Liver (tissue), 8 donors: ENCODE measurements at regions not wholly inside any gene's neighbourhood (a gene's known extent, or its start where the extent isn't known, plus 50 kb on each side); places are given as distances from the start of the nearest gene placed in this dataset.

Experiments used
- DNase-seq: peaks from one replicate; pipeline ENCODE4 v3.0.0-alpha.2; 2017; ENCODE audit warnings: low spot score
- H3K27ac ChIP-seq, 2 donors: one replicate each; pipeline ENCODE4 v1.7.0; 2013; ENCODE audit warnings: inconsistent platforms in 2 of 2, low read length in 2 of 2, control low read depth in 1 of 2, low read depth in 1 of 2, mild to moderate bottlenecking in 1 of 2
- H3K27me3 ChIP-seq, 4 donors: one replicate each; pipeline versions ENCODE4 v1.6.1 to v1.7.0; 2013; ENCODE audit warnings: low read length in 3 of 4, inconsistent platforms in 1 of 4, mild to moderate bottlenecking in 1 of 4, moderate library complexity in 1 of 4; ENCODE audit not compliant: control insufficient read depth in 4 of 4, insufficient read depth in 4 of 4
- H3K36me3 ChIP-seq, 4 donors: one replicate each; pipeline versions ENCODE4 v1.6.1 to v1.7.0; 2013; ENCODE audit warnings: low read length in 3 of 4, mild to moderate bottlenecking in 3 of 4, low read depth in 1 of 4, moderate library complexity in 1 of 4; ENCODE audit not compliant: control insufficient read depth in 4 of 4, insufficient read depth in 3 of 4
- H3K4me1 ChIP-seq, 4 donors: one replicate each; pipeline versions ENCODE4 v1.6.1 to v1.7.0; 2013; ENCODE audit warnings: low read length in 3 of 4, mild to moderate bottlenecking in 3 of 4, moderate library complexity in 1 of 4; ENCODE audit not compliant: control insufficient read depth in 4 of 4, insufficient read depth in 4 of 4
- H3K4me3 ChIP-seq, 3 donors: one replicate each; pipeline versions ENCODE4 v1.6.1 to v1.7.0; 2013; ENCODE audit warnings: low read length in 3 of 3, control low read depth in 1 of 3, low read depth in 1 of 3, mild to moderate bottlenecking in 1 of 3
- H3K9ac ChIP-seq, 2 donors: one replicate each; pipeline ENCODE4 v1.7.0; 2013; ENCODE audit warnings: low read length in 2 of 2, mild to moderate bottlenecking in 2 of 2, moderate library complexity in 2 of 2, control low read depth in 1 of 2, low read depth in 1 of 2
- H3K9me3 ChIP-seq, 4 donors: one replicate each; pipeline versions ENCODE4 v1.6.1 to v1.7.0; 2013; ENCODE audit warnings: low read length in 3 of 4; ENCODE audit not compliant: control insufficient read depth in 4 of 4
- ATF3 ChIP-seq: IDR thresholded peaks from 2 replicates; pipeline ENCODE4 v1.6.1; 2016; ENCODE audit warnings: antibody characterized with exemption
- CTCF ChIP-seq: fragments of 150-350 bp; IDR thresholded peaks from 2 replicates; pipeline ENCODE4 v1.5.1; 2017; ENCODE audit warnings: improper control_type of control experiment, low read depth, low read length; ENCODE audit not compliant: missing input control
- EGR1 ChIP-seq, 2 donors: IDR thresholded peaks; 2 replicates each; pipeline ENCODE4 v1.6.1; 2016 to 2018; ENCODE audit warnings: antibody characterized with exemption in 2 of 2, low read depth in 2 of 2
- FOXA1 ChIP-seq: IDR thresholded peaks from 2 replicates; pipeline ENCODE4 v1.6.1; 2016; ENCODE audit warnings: antibody characterized with exemption
- FOXA2 ChIP-seq: IDR thresholded peaks from 2 replicates; pipeline ENCODE4 v1.6.1; 2016; ENCODE audit warnings: antibody characterized with exemption
- GABPA ChIP-seq, 2 donors: IDR thresholded peaks in 1 of 2; conservative IDR thresholded peaks in 1 of 2; 2 replicates each; pipeline ENCODE4 v1.6.1; 2016; ENCODE audit warnings: antibody characterized with exemption in 2 of 2, mild to moderate bottlenecking in 1 of 2, moderate library complexity in 1 of 2
- HNF4A ChIP-seq, 2 donors: conservative IDR thresholded peaks; 2 replicates each; pipeline ENCODE4 v1.6.1; 2016; ENCODE audit warnings: antibody characterized with exemption in 2 of 2, mild to moderate bottlenecking in 2 of 2
- HNF4G ChIP-seq: IDR thresholded peaks from 2 replicates; pipeline ENCODE4 v1.6.1; 2016; ENCODE audit warnings: antibody characterized with exemption
- JUND ChIP-seq, 2 donors: IDR thresholded peaks; 2 replicates each; pipeline ENCODE4 v1.6.1; 2016; ENCODE audit warnings: antibody characterized with exemption in 2 of 2
- MAX ChIP-seq: IDR thresholded peaks from 2 replicates; pipeline ENCODE4 v1.6.1; 2016; ENCODE audit warnings: antibody characterized with exemption
- NR2F2 ChIP-seq: IDR thresholded peaks from 2 replicates; pipeline ENCODE4 v1.6.1; 2016; ENCODE audit warnings: antibody characterized with exemption
- RAD21 ChIP-seq, 2 donors: IDR thresholded peaks; 2 replicates each; pipeline ENCODE4 v1.6.1; 2016; ENCODE audit warnings: antibody characterized with exemption in 2 of 2, mild to moderate bottlenecking in 2 of 2
- REST ChIP-seq: IDR thresholded peaks from 2 replicates; pipeline ENCODE4 v1.6.1; 2016; ENCODE audit warnings: antibody characterized with exemption, mild to moderate bottlenecking
- RXRA ChIP-seq, 2 donors: IDR thresholded peaks; 2 replicates each; pipeline ENCODE4 v1.6.1; 2017 to 2018; ENCODE audit warnings: antibody characterized with exemption in 2 of 2, mild to moderate bottlenecking in 1 of 2
- SP1 ChIP-seq: IDR thresholded peaks from 2 replicates; pipeline ENCODE4 v1.6.1; 2018; ENCODE audit warnings: antibody characterized with exemption, mild to moderate bottlenecking
- TAF1 ChIP-seq: conservative IDR thresholded peaks from 2 replicates; pipeline ENCODE4 v1.6.1; 2016; ENCODE audit warnings: antibody characterized with exemption, mild to moderate bottlenecking
- YY1 ChIP-seq: IDR thresholded peaks from 2 replicates; pipeline ENCODE4 v1.6.1; 2016; ENCODE audit warnings: antibody characterized with exemption, mild to moderate bottlenecking
- ZBTB33 ChIP-seq: IDR thresholded peaks from 2 replicates; pipeline ENCODE4 v1.6.1; 2016; ENCODE audit warnings: antibody characterized with exemption
- WGBS: extraction: QIAGEN DNeasy Blood & Tissue Kit; methylation state at CpG from one replicate; pipeline ENCODE4 v1.1.7; 2013; 5-methylcytosine and 5-hydroxymethylcytosine counted together
- donor health status: healthy.
- donor health status: healthy.
- donor health status: healthy.
- donor health status: healthy.
- donor health status: healthy.

- 69% methylated on average over 6 of the region's 6 CpGs for WGBS
- peaks cover 0 to 10% (median 6%) of the 10 kb centered on the region in 4 donors for H3K4me1 ChIP-seq
- H3K4me3 ChIP-seq = no peak overlapping the region
- H3K36me3 ChIP-seq = no peaks in the 10 kb centered on the region
- H3K9ac ChIP-seq = no peak overlapping the region
- TF ChIP-seq RAD21 (IDR thresholded peaks at IDR 0.05) = no peak
- no peak for TF ChIP-seq MAX
- no peak for TF ChIP-seq CTCF
- no peak for TF ChIP-seq SP1
- TF ChIP-seq ZBTB33 = no peak
- TF ChIP-seq FOXA1 = no peak
- no peak for TF ChIP-seq HNF4A (conservative IDR thresholded peaks at IDR 0.05)
- no peak for TF ChIP-seq NR2F2
- TF ChIP-seq FOXA2 = no peak
- no peak for TF ChIP-seq EGR1 (IDR thresholded peaks at IDR 0.05; ENCODE audit: low read depth in 2 of 2)
- TF ChIP-seq GABPA (IDR thresholded peaks at IDR 0.05 in 1 of 2, conservative IDR thresholded peaks at IDR 0.05 in 1 of 2) = no peak
- no peak for TF ChIP-seq REST
- no peak for TF ChIP-seq RXRA (IDR thresholded peaks at IDR 0.05)
- TF ChIP-seq TAF1 = no peak
- TF ChIP-seq HNF4G = no peak
- TF ChIP-seq YY1 = no peak
- TF ChIP-seq JUND (IDR thresholded peaks at IDR 0.05) = no peak
- TF ChIP-seq ATF3 = no peak
- no peaks in the 10 kb centered on the region for H3K9me3 ChIP-seq
- DNase-seq = no peak
- no peaks in the 10 kb centered on the region for H3K27me3 ChIP-seq
- no peak overlapping the region for H3K27ac ChIP-seq
These were observed 58.7 kb upstream of the KLF3 start for GRCh38 chr4:38605181-38605752.
